Keratinocyte (primary cell): ENCODE measurements at regions not wholly inside any gene's neighbourhood (a gene's known extent, or its start where the extent isn't known, plus 50 kb on each side); places are given as distances from the start of the nearest gene placed in this dataset.

Experiments
- DNase-seq: peaks from one replicate; pipeline ENCODE4 v3.0.0-alpha.2; 2011; ENCODE audit warnings: low read depth, missing footprints, low spot score
- FAIRE-seq: peaks from 2 replicates; lab custom pipeline; 2011; peaks lifted over from hg19 to GRCh38; lab: Jason Lieb, UNC
- H2AFZ ChIP-seq: 2 replicates; pipeline ENCODE4 v1.6.0; 2012; ENCODE audit warnings: low read length, control low read depth, inconsistent platforms; ENCODE audit not compliant: control insufficient read depth
- H3K27ac ChIP-seq: 2 replicates; pipeline ENCODE4 v1.5.1; 2011; ENCODE audit warnings: low read length; ENCODE audit not compliant: control insufficient read depth, insufficient read depth
- H3K27me3 ChIP-seq: 3 replicates; pipeline ENCODE4 v1.6.0; 2011; ENCODE audit warnings: low read length; ENCODE audit not compliant: control insufficient read depth, insufficient read depth; ENCODE audit errors: extremely low read depth
- H3K36me3 ChIP-seq, 2 experiments: 2 replicates in 1 of 2; 3 replicates in 1 of 2; pipeline ENCODE4 v1.5.1; 2011; ENCODE audit warnings: low read length in 2 of 2, mild to moderate bottlenecking in 1 of 2; ENCODE audit not compliant: control insufficient read depth in 2 of 2, insufficient read depth in 2 of 2; ENCODE audit errors: extremely low read depth in 1 of 2
- H3K4me1 ChIP-seq: 3 replicates; pipeline ENCODE4 v1.5.1; 2011; ENCODE audit warnings: low read length; ENCODE audit not compliant: control insufficient read depth, insufficient read depth; ENCODE audit errors: extremely low read depth
- H3K4me2 ChIP-seq: 3 replicates; pipeline ENCODE4 v1.6.0; 2011; ENCODE audit warnings: low read depth, low read length; ENCODE audit not compliant: control insufficient read depth, insufficient read depth; ENCODE audit errors: extremely low read depth
- H3K4me3 ChIP-seq, 3 experiments: fragments of 200-600 bp in 1 of 3; sonication (generic) in 1 of 3; 2 replicates in 2 of 3; 3 replicates in 1 of 3; pipeline ENCODE4 v1.5.1; 2011 to 2016; ENCODE audit warnings: low read length in 3 of 3, mild to moderate bottlenecking in 3 of 3, control low read depth in 2 of 3, inconsistent platforms in 1 of 3, low read depth in 1 of 3, mixed read lengths in 1 of 3, mixed run types in 1 of 3, moderate library complexity in 1 of 3; ENCODE audit not compliant: control insufficient read depth in 2 of 3, insufficient read depth in 2 of 3; ENCODE audit errors: extremely low read depth in 1 of 3
- H3K79me2 ChIP-seq: 2 replicates; pipeline ENCODE4 v1.6.0; 2012; ENCODE audit warnings: low read length; ENCODE audit not compliant: control insufficient read depth, insufficient read depth
- H3K9ac ChIP-seq: 3 replicates; pipeline ENCODE4 v1.6.0; 2011; ENCODE audit warnings: low read length; ENCODE audit not compliant: control insufficient read depth, insufficient read depth; ENCODE audit errors: extremely low read depth
- H3K9me1 ChIP-seq: 3 replicates; pipeline ENCODE4 v1.6.0; 2011; ENCODE audit warnings: low read length; ENCODE audit not compliant: control insufficient read depth, insufficient read depth; ENCODE audit errors: extremely low read depth
- H3K9me3 ChIP-seq: 2 replicates; pipeline ENCODE4 v1.5.1; 2012; ENCODE audit warnings: low read depth, low read length; ENCODE audit not compliant: control insufficient read depth
- H4K20me1 ChIP-seq: 3 replicates; pipeline ENCODE4 v1.6.0; 2011; ENCODE audit warnings: low read length; ENCODE audit not compliant: control insufficient read depth, insufficient read depth; ENCODE audit errors: extremely low read depth
- EZH2 ChIP-seq: IDR thresholded peaks from one replicate; pipeline ENCODE4 v1.6.1; 2012; ENCODE audit warnings: inconsistent platforms, mild to moderate bottlenecking, low read length, moderate library complexity
- dilution Hi-C: fragments of 300-500 bp; cut with MboI; formaldehyde crosslinking; loops from one replicate; pipeline ENCODE4 v1.7.0; 2020; ENCODE audit warnings: low sequenced_read_pairs; ENCODE audit not compliant: extremely low pct_ligation_motif_present
- TF ChIP-seq, protein P1 (sequence below), 3 experiments: IDR thresholded peaks in 1 of 3; conservative IDR thresholded peaks in 1 of 3; optimal IDR thresholded peaks in 1 of 3; 2 replicates in 2 of 3; 3 replicates in 1 of 3; pipeline versions ENCODE3 to v1.5.1; 2011; ENCODE audit warnings: low read length in 3 of 3, mild to moderate bottlenecking in 3 of 3, moderate library complexity in 2 of 3, control low read depth in 1 of 3, inconsistent platforms in 1 of 3; ENCODE audit not compliant: insufficient read depth in 2 of 3; ENCODE audit errors: extremely low read depth in 1 of 3

GRCh38 chr5:74367241-74367733, 273.2 kb downstream of the ENC1 start:
- no peaks in the 10 kb centered on the region for H3K27me3 ChIP-seq
- no peaks in the 10 kb centered on the region for H3K36me3 ChIP-seq
- H3K27ac ChIP-seq: no peak overlapping the region
- no peaks in the 10 kb centered on the region for H3K4me1 ChIP-seq
- no peak overlapping the region for H3K9ac ChIP-seq
- no peak overlapping the region for H3K4me2 ChIP-seq
- H2AFZ ChIP-seq: no peak overlapping the region
- dilution Hi-C loops: no loop called here
- TF ChIP-seq EZH2: no peak
- no peaks in the 10 kb centered on the region for H3K79me2 ChIP-seq
- no peaks in the 10 kb centered on the region for H3K9me3 ChIP-seq
- no peaks in the 10 kb centered on the region for H3K9me1 ChIP-seq
- H3K4me3 ChIP-seq: no peak overlapping the region
- H4K20me1 ChIP-seq: no peaks in the 10 kb centered on the region
- DNase-seq (no peak), FAIRE-seq (no peak)

- H3K27ac ChIP-seq: no peak overlapping the region
- H3K4me1 ChIP-seq: no peaks in the 10 kb centered on the region
- H3K9me1 ChIP-seq: no peaks in the 10 kb centered on the region
- H3K9me3 ChIP-seq: no peaks in the 10 kb centered on the region
- H3K36me3 ChIP-seq: no peaks in the 10 kb centered on the region
- no peak overlapping the region for H3K4me3 ChIP-seq
- no peaks in the 10 kb centered on the region for H4K20me1 ChIP-seq
- no peaks in the 10 kb centered on the region for H3K79me2 ChIP-seq
- FAIRE-seq (no peak), DNase-seq (no peak)
- H2AFZ ChIP-seq: no peak overlapping the region
- dilution Hi-C loops: no loop called here
- H3K27me3 ChIP-seq: no peaks in the 10 kb centered on the region
- H3K4me2 ChIP-seq: no peak overlapping the region
- TF ChIP-seq, protein P1, sequence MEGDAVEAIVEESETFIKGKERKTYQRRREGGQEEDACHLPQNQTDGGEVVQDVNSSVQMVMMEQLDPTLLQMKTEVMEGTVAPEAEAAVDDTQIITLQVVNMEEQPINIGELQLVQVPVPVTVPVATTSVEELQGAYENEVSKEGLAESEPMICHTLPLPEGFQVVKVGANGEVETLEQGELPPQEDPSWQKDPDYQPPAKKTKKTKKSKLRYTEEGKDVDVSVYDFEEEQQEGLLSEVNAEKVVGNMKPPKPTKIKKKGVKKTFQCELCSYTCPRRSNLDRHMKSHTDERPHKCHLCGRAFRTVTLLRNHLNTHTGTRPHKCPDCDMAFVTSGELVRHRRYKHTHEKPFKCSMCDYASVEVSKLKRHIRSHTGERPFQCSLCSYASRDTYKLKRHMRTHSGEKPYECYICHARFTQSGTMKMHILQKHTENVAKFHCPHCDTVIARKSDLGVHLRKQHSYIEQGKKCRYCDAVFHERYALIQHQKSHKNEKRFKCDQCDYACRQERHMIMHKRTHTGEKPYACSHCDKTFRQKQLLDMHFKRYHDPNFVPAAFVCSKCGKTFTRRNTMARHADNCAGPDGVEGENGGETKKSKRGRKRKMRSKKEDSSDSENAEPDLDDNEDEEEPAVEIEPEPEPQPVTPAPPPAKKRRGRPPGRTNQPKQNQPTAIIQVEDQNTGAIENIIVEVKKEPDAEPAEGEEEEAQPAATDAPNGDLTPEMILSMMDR (optimal IDR thresholded peaks at IDR 0.05 in 1 of 3, IDR thresholded peaks at IDR 0.05 in 1 of 3, conservative IDR thresholded peaks at IDR 0.05 in 1 of 3; ENCODE audit: extremely low read depth in 1 of 3, insufficient read depth in 2 of 3, low read length in 3 of 3): no peak
- no peak for TF ChIP-seq EZH2
- no peak overlapping the region for H3K9ac ChIP-seq
These were observed 274.8 kb downstream of the ENC1 start for GRCh38 chr5:74365723-74366122.

- no peak overlapping the region for H3K27ac ChIP-seq
- H3K27me3 ChIP-seq: no peaks in the 10 kb centered on the region
- FAIRE-seq (no peak), DNase-seq (no peak)
- no peaks in the 10 kb centered on the region for H3K79me2 ChIP-seq
- no peak for TF ChIP-seq EZH2
- TF ChIP-seq, protein P1 (optimal IDR thresholded peaks at IDR 0.05 in 1 of 3, IDR thresholded peaks at IDR 0.05 in 1 of 3, conservative IDR thresholded peaks at IDR 0.05 in 1 of 3; ENCODE audit: extremely low read depth in 1 of 3, insufficient read depth in 2 of 3, low read length in 3 of 3): no peak
- dilution Hi-C loops: no loop called here
- no peak overlapping the region for H2AFZ ChIP-seq
- no peaks in the 10 kb centered on the region for H3K36me3 ChIP-seq
- H3K4me2 ChIP-seq: no peak overlapping the region
- no peaks in the 10 kb centered on the region for H3K9me3 ChIP-seq
- no peak overlapping the region for H3K9ac ChIP-seq
- no peaks in the 10 kb centered on the region for H3K4me1 ChIP-seq
- H4K20me1 ChIP-seq: no peaks in the 10 kb centered on the region
- H3K9me1 ChIP-seq: no peaks in the 10 kb centered on the region
- no peak overlapping the region for H3K4me3 ChIP-seq
These were observed 276.0 kb downstream of the ENC1 start for GRCh38 chr5:74364507-74364906.
